ENCODE measurements at regions not wholly inside any gene's neighbourhood (a gene's known extent, or its start where the extent isn't known, plus 50 kb on each side); places are given as distances from the start of the nearest gene placed in this dataset.
"Not testable (repeated sequence)": the region's sequence is repeated elsewhere in the genome, so short reads cannot be mapped to it uniquely, and the experiment has no call there.

DNA sequence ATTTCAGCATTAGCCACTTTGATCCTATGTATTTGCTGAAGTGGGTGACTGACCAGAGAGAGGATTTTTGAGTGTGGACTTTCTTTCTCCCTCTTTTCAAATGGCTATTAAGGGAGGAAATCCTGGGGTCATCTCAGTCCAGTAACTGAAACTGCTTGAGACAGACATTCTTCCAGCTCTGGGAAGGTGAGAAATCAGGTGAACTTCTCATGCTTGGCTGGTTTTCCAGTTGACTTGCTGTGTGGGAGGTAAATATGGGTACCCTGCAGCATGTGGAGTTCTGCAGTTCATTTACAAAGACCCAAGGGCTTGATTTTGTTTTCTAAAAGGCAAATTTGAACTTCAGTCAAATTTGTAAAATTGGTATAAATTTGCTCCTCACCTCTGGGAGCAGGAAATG, 461.1 kb upstream of the TBL1XR1 start:
- no peaks in the 10 kb centered on the region for H3K9me2 ChIP-seq (ENCODE audit: insufficient read depth)
- DNase-seq: no peak
- H3K4me3 ChIP-seq: no peak overlapping the region
- H3K9me3 ChIP-seq (ENCODE audit: insufficient read depth, low read depth): 0 out of 2 replicates have a peak, but pooled peaks cover 4% of the 10 kb centered on the region
- H3K79me2 ChIP-seq (ENCODE audit: low read depth): no peaks in the 10 kb centered on the region
- ChIA-PET CTCF (interaction anchor here (0.6 kb wide), 1 partner anchor 130 kb away, joined by 3 read pairs; no protein-coding TSS in a partner anchor), POLR2A (ENCODE audit: unreplicated experiment) (no interaction called here)
- intact Hi-C loops (cut with micrococcal nuclease; ENCODE audit: unreplicated experiment): no loop called here
- H4K20me1 ChIP-seq (ENCODE audit: insufficient read depth): no peaks in the 10 kb centered on the region
- H2AFZ ChIP-seq: no peak overlapping the region
- no peaks in the 10 kb centered on the region for H3K4me1 ChIP-seq (replicated peaks; ENCODE audit: insufficient read depth)
- TF ChIP-seq, protein P1, sequence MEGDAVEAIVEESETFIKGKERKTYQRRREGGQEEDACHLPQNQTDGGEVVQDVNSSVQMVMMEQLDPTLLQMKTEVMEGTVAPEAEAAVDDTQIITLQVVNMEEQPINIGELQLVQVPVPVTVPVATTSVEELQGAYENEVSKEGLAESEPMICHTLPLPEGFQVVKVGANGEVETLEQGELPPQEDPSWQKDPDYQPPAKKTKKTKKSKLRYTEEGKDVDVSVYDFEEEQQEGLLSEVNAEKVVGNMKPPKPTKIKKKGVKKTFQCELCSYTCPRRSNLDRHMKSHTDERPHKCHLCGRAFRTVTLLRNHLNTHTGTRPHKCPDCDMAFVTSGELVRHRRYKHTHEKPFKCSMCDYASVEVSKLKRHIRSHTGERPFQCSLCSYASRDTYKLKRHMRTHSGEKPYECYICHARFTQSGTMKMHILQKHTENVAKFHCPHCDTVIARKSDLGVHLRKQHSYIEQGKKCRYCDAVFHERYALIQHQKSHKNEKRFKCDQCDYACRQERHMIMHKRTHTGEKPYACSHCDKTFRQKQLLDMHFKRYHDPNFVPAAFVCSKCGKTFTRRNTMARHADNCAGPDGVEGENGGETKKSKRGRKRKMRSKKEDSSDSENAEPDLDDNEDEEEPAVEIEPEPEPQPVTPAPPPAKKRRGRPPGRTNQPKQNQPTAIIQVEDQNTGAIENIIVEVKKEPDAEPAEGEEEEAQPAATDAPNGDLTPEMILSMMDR (conservative IDR thresholded peaks at IDR 0.05): no peak
- TF ChIP-seq EZH2 (IDR thresholded peaks at IDR 0.05; ENCODE audit: low read depth): no peak
- BruUV-seq (replicated peaks): no TSS peak
- H3K27ac ChIP-seq: no peak overlapping the region
- H3K36me3 ChIP-seq (ENCODE audit: low read depth): no peaks in the 10 kb centered on the region
- no peak overlapping the region for H3K4me2 ChIP-seq
- H3F3A ChIP-seq (ENCODE audit: insufficient read depth, low read depth): no peaks in the 10 kb centered on the region
- H3K27me3 ChIP-seq (ENCODE audit: insufficient read depth, low read depth): no peaks in the 10 kb centered on the region

GRCh38 chr3:177664380-177665103, 467.3 kb upstream of the TBL1XR1 start:
- H4K20me1 ChIP-seq (ENCODE audit: insufficient read depth); H3K9me2 ChIP-seq (ENCODE audit: insufficient read depth); H3K4me2 ChIP-seq; H3F3A ChIP-seq (ENCODE audit: insufficient read depth, low read depth); BruUV-seq (replicated peaks); H3K36me3 ChIP-seq (ENCODE audit: low read depth); H3K9me3 ChIP-seq (ENCODE audit: insufficient read depth, low read depth); H3K27me3 ChIP-seq (ENCODE audit: insufficient read depth, low read depth); H2AFZ ChIP-seq; H3K4me3 ChIP-seq; H3K79me2 ChIP-seq (ENCODE audit: low read depth); H3K27ac ChIP-seq; CTCF ChIA-PET; H3K4me1 ChIP-seq (replicated peaks; ENCODE audit: insufficient read depth): not testable (repeated sequence)
- intact Hi-C loops (cut with micrococcal nuclease; ENCODE audit: unreplicated experiment): loop anchor here (2.0 to 5.0 kb wide), 4 partner anchors 62 to 466 kb away; no protein-coding TSS in a partner anchor
- TF ChIP-seq, protein P1 (conservative IDR thresholded peaks at IDR 0.05): peak; percentile 30; the same call in 1 of the 2 replicates
- POLR2A ChIA-PET (ENCODE audit: unreplicated experiment): interaction anchor here (0.6 kb wide), 1 partner anchor 169 kb away, joined by 3 read pairs; no protein-coding TSS in a partner anchor
- DNase-seq: peak in 1 of 2 experiments; percentile 58

- H3K79me2 ChIP-seq (ENCODE audit: low read depth): no peaks in the 10 kb centered on the region
- H3K27me3 ChIP-seq (ENCODE audit: insufficient read depth, low read depth): no peaks in the 10 kb centered on the region
- ChIA-PET CTCF (interaction anchor here (0.7 kb wide), 1 partner anchor 207 kb away, joined by 3 read pairs; no protein-coding TSS in a partner anchor), POLR2A (ENCODE audit: unreplicated experiment) (interaction anchor here (0.6 kb wide), 2 partner anchors 46 to 168 kb away, joined by 3 to 6 read pairs; no protein-coding TSS in a partner anchor)
- no peaks in the 10 kb centered on the region for H3K36me3 ChIP-seq (ENCODE audit: low read depth)
- DNase-seq: no peak
- no peaks in the 10 kb centered on the region for H3K4me1 ChIP-seq (replicated peaks; ENCODE audit: insufficient read depth)
- no peak overlapping the region for H3K4me3 ChIP-seq
- H3K9me2 ChIP-seq (ENCODE audit: insufficient read depth): no peaks in the 10 kb centered on the region
- no peaks in the 10 kb centered on the region for H4K20me1 ChIP-seq (ENCODE audit: insufficient read depth)
- no peak overlapping the region for H3K4me2 ChIP-seq
- intact Hi-C loops (cut with micrococcal nuclease; ENCODE audit: unreplicated experiment): loop anchor here (2.0 to 5.0 kb wide), 4 partner anchors 62 to 466 kb away; no protein-coding TSS in a partner anchor
- BruUV-seq (replicated peaks): no TSS peak
- no peak overlapping the region for H2AFZ ChIP-seq
- H3K9me3 ChIP-seq (ENCODE audit: insufficient read depth, low read depth): peaks cover 6% of the 10 kb centered on the region
- TF ChIP-seq, protein P1 (conservative IDR thresholded peaks at IDR 0.05): no peak
- no peak for TF ChIP-seq EZH2 (IDR thresholded peaks at IDR 0.05; ENCODE audit: low read depth)
- H3F3A ChIP-seq (ENCODE audit: insufficient read depth, low read depth): no peaks in the 10 kb centered on the region
- H3K27ac ChIP-seq: no peak overlapping the region
Observed at GRCh38 chr3:177665122-177665808, 468.0 kb upstream of the TBL1XR1 start.

Data from PC-9 (cell line).